Caco-2 (cell line): ENCODE measurements at regions not wholly inside any gene's neighbourhood (a gene's known extent, or its start where the extent isn't known, plus 50 kb on each side); places are given as distances from the start of the nearest gene placed in this dataset.

Experiments
- BruUV-seq: library from RNA; stranded (reverse); fragments of 400-500 nt; replicated peaks from 2 replicates; lab custom pipeline; 2021; lab: Mats Ljungman, UMichigan
- CTCF ChIA-PET: fragments of 300-600 bp; sonication (Branson Sonifier 250); formaldehyde crosslinking; loops from one replicate; lab custom pipeline; 2022; ENCODE audit warnings: antibody characterized with exemption; lab: Charles Lee
- POLR2A ChIA-PET: fragments of 300-600 bp; sonication (Branson Sonifier 250); formaldehyde crosslinking; loops from one replicate; lab custom pipeline; 2022; ENCODE audit warnings: antibody characterized with exemption; lab: Charles Lee
- DNase-seq, 2 experiments: peaks; one replicate each; pipeline versions ENCODE4 v3.0.0 to v3.0.0-alpha.2; 2020 to 2022
- H3K27me3 ChIP-seq: replicated peaks from 2 replicates; pipeline ENCODE4 v1.6.0; 2011; ENCODE audit warnings: low read length; ENCODE audit not compliant: control insufficient read depth, insufficient read depth
- H3K36me3 ChIP-seq: 2 replicates; pipeline ENCODE4 v1.5.1; 2011; ENCODE audit warnings: low read length; ENCODE audit not compliant: control insufficient read depth, insufficient read depth
- H3K4me1 ChIP-seq: fragments of 250-450 bp; sonication (Bioruptor Pico); 2 replicates; pipeline ENCODE4 v1.5.1; 2020; ENCODE audit warnings: mild to moderate bottlenecking
- H3K4me3 ChIP-seq: 2 replicates; pipeline ENCODE4 v1.5.1; 2011; ENCODE audit warnings: low read depth, mild to moderate bottlenecking, control low read depth, low read length
- H3K9me3 ChIP-seq: fragments of 250-450 bp; sonication (Bioruptor Pico); 2 replicates; pipeline ENCODE4 v1.5.1; 2020; ENCODE audit warnings: mild to moderate bottlenecking, moderate library complexity
- H3K27ac Mint-ChIP-seq: one replicate; pipeline ENCODE4 v1.8.0; 2022; ENCODE audit warnings: mixed read lengths; ENCODE audit not compliant: unreplicated experiment
- H3K27me3 Mint-ChIP-seq: one replicate; pipeline ENCODE4 v1.8.0; 2022; ENCODE audit warnings: mixed read lengths; ENCODE audit not compliant: insufficient read depth, unreplicated experiment
- H3K36me3 Mint-ChIP-seq: one replicate; pipeline ENCODE4 v1.8.0; 2022; ENCODE audit warnings: mild to moderate bottlenecking, mixed read lengths; ENCODE audit not compliant: insufficient read depth, unreplicated experiment
- H3K4me1 Mint-ChIP-seq: one replicate; pipeline ENCODE4 v1.8.0; 2022; ENCODE audit warnings: low read depth, mixed read lengths; ENCODE audit not compliant: unreplicated experiment
- H3K4me3 Mint-ChIP-seq: one replicate; pipeline ENCODE4 v1.8.0; 2022; ENCODE audit warnings: mild to moderate bottlenecking, moderate library complexity, mixed read lengths; ENCODE audit not compliant: unreplicated experiment
- H3K9me3 Mint-ChIP-seq: one replicate; pipeline ENCODE4 v1.8.0; 2022; ENCODE audit warnings: mixed read lengths; ENCODE audit not compliant: unreplicated experiment
- CTCF ChIP-seq, 2 experiments: fragments of 200-600 bp in 1 of 2; IDR thresholded peaks; 1 replicate in 1 of 2; 2 replicates in 1 of 2; pipeline versions ENCODE4 v1.5.1 to v1.8.0; 2011 to 2022; ENCODE audit warnings: antibody characterized with exemption in 1 of 2, control low read depth in 1 of 2, inconsistent platforms in 1 of 2, low read depth in 1 of 2, low read length in 1 of 2, mild to moderate bottlenecking in 1 of 2, moderate library complexity in 1 of 2; ENCODE audit not compliant: insufficient read depth in 1 of 2, severe bottlenecking in 1 of 2, unreplicated experiment in 1 of 2
- intact Hi-C: fragments of 100-400 bp; cut with micrococcal nuclease; formaldehyde crosslinking; loops from one replicate; pipeline ENCODE4 v1.10.0; 2022; ENCODE audit not compliant: unreplicated experiment

DNA sequence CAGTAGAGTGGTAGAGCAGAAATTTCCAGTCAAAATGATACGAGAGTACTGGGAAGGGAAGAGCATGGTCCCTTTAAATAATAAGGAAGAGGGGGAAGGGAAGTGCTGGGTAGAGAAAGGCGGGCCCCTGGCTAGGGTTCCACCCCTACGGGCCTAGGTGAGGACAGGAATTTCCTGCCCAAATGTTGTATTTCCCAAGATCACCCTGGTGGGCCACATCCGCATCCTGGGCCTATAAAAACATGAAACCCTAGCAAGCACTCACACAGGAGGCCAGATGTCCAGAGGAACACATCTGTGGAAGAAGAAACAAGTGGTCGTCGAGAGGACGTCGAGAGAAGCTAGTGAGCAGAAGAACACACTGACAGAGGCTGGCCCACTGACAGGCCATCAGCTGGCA is 661.2 kb downstream of the SQOR start:
- TF ChIP-seq CTCF (IDR thresholded peaks at IDR 0.05; ENCODE audit: insufficient read depth in 1 of 2, low read depth in 1 of 2, low read length in 1 of 2, severe bottlenecking in 1 of 2, unreplicated experiment in 1 of 2) = no peak
- no peaks in the 10 kb centered on the region for H3K4me1 ChIP-seq
- intact Hi-C loops = no loop called here
- Mint-ChIP-seq H3K36me3 (no peaks in the 10 kb centered on the region), H3K4me1 (no peaks in the 10 kb centered on the region), H3K4me3 (no peak overlapping the region), H3K9me3 (no peaks in the 10 kb centered on the region), H3K27ac (no peak overlapping the region), H3K27me3 (no peaks in the 10 kb centered on the region)
- POLR2A ChIA-PET = no interaction called here
- no TSS peak for BruUV-seq
- H3K27me3 ChIP-seq = no peaks in the 10 kb centered on the region
- CTCF ChIA-PET = no interaction called here
- no peak for DNase-seq
- no peaks in the 10 kb centered on the region for H3K9me3 ChIP-seq
- no peaks in the 10 kb centered on the region for H3K36me3 ChIP-seq
- no peak overlapping the region for H3K4me3 ChIP-seq

DNA sequence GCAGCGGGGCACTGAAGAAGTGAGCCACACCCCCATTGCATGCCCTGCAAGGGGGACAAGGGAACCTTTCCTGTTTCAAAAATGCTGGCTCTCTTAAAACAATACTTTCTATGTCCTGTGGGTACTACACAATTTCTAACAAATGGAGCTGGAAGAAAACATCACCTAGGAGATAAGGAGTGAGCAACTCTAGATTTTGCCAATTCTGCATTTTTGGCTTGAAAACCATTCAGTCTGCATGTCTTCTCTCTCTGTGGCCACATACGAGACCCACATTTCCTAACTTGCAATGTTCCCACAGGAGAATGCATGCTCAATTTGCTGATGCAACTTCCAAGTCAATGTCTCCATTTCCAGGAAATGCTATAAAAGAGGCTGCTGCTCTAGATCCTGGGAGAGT is 662.0 kb downstream of the SQOR start:
- no peaks in the 10 kb centered on the region for H3K4me1 ChIP-seq
- no peaks in the 10 kb centered on the region for H3K9me3 ChIP-seq
- Mint-ChIP-seq H3K36me3 (no peaks in the 10 kb centered on the region), H3K4me3 (no peak overlapping the region), H3K4me1 (no peaks in the 10 kb centered on the region), H3K27me3 (no peaks in the 10 kb centered on the region), H3K9me3 (no peaks in the 10 kb centered on the region), H3K27ac (no peak overlapping the region)
- no peak overlapping the region for H3K4me3 ChIP-seq
- BruUV-seq = no TSS peak
- no peak for DNase-seq
- TF ChIP-seq CTCF (IDR thresholded peaks at IDR 0.05; ENCODE audit: insufficient read depth in 1 of 2, low read depth in 1 of 2, low read length in 1 of 2, severe bottlenecking in 1 of 2, unreplicated experiment in 1 of 2) = no peak
- H3K27me3 ChIP-seq = no peaks in the 10 kb centered on the region
- H3K36me3 ChIP-seq = no peaks in the 10 kb centered on the region
- POLR2A ChIA-PET = no interaction called here
- intact Hi-C loops = no loop called here
- CTCF ChIA-PET = no interaction called here

DNA sequence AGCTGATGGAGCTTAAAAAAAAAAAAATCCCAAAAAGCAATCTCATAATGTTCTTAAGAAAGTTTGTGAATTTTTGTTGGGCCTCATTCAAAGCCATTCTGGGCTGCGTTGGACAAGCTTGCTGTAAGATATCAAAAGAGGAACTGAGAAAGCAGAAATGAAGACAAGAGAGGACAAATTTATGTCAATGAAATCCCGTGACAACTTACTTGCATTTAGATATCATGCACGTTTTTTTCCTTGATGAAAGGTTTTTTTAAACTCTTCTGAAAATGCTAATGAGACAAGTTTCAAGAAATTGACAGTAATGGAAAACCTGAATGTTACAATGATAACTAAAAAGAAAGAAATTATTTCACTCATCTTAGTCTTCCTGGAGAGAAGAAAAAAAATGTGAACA is 662.9 kb downstream of the SQOR start:
- Histone ChIP-seq H3K9me3 (no peaks in the 10 kb centered on the region), H3K4me3 (no peak overlapping the region), H3K36me3 (no peaks in the 10 kb centered on the region), H3K27me3 (no peaks in the 10 kb centered on the region), H3K4me1 (no peaks in the 10 kb centered on the region)
- Mint-ChIP-seq H3K9me3 (no peaks in the 10 kb centered on the region), H3K27me3 (no peaks in the 10 kb centered on the region), H3K36me3 (no peaks in the 10 kb centered on the region), H3K27ac (no peak overlapping the region), H3K4me1 (no peaks in the 10 kb centered on the region), H3K4me3 (no peak overlapping the region)
- POLR2A ChIA-PET = no interaction called here
- intact Hi-C loops = no loop called here
- no peak for DNase-seq
- TF ChIP-seq CTCF (IDR thresholded peaks at IDR 0.05; ENCODE audit: insufficient read depth in 1 of 2, low read depth in 1 of 2, low read length in 1 of 2, severe bottlenecking in 1 of 2, unreplicated experiment in 1 of 2) = no peak
- BruUV-seq = no TSS peak
- CTCF ChIA-PET = no interaction called here
